ENCODE measurements at regions not wholly inside any gene's neighbourhood (a gene's known extent, or its start where the extent isn't known, plus 50 kb on each side); places are given as distances from the start of the nearest gene placed in this dataset.

DNA sequence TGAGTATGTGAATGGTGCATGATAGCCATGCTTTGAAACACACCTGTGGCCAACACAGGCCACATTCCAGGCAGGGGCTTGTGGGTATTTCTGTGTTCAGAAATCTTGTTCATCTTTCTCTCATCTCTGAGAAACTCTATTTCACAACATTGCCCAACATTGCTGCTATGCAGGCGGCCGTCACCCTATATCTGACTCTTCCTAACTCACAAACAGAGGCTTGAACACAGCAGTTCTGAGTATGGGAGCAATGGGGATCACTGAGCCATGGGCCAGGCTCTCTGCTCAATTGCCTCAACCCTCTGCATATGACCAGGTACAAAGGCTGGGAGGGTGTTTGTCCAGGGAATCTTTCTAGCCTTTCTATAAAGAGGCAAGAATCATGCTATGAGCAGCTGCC is 259.9 kb downstream of the BUD13 start:
- Histone ChIP-seq H3K27me3 (ENCODE audit: control insufficient read depth in 5 of 5, insufficient read depth in 4 of 5, low read length in 5 of 5) (peaks cover 13 to 27% (median 14%) of the 10 kb centered on the region in 5 donors), H3K4me1 (ENCODE audit: control insufficient read depth in 5 of 5, insufficient read depth in 5 of 5, low read length in 5 of 5) (peaks cover 0 to 8% (median 0%) of the 10 kb centered on the region in 5 donors), H3K36me3 (ENCODE audit: control insufficient read depth in 5 of 5, insufficient read depth in 5 of 5, low read length in 5 of 5) (no peaks in the 10 kb centered on the region), H3K27ac (ENCODE audit: low read depth, low read length) (no peak overlapping the region), H3K9me3 (ENCODE audit: control insufficient read depth in 5 of 5, low read length in 5 of 5) (no peaks in the 10 kb centered on the region), H3K4me3 (ENCODE audit: low read depth in 1 of 5, low read length in 5 of 5) (no peak overlapping the region), H3K9ac (ENCODE audit: low read length in 5 of 5) (no peak overlapping the region)

DNA sequence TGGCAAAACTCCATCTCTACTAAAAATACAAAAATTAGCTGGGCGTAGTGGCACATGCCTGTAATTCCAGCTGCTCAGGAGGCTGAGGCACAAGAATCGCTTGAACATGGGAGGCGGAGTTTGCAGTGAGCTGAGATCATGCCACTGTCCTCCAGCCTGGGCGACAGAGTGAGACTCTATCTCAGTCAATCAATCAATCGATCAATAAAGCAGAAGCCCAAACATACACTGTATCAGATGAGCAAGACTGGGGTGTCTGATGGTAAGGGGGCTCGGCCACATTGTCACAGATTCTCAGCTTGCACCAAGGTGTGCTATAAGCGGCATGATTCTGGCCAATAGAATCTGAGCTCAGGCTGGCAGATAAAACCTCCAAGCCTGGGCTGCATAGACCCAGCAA is 261.1 kb downstream of the BUD13 start:
- Histone ChIP-seq H3K9me3 (ENCODE audit: control insufficient read depth in 5 of 5, low read length in 5 of 5) (no peaks in the 10 kb centered on the region), H3K27me3 (ENCODE audit: control insufficient read depth in 5 of 5, insufficient read depth in 4 of 5, low read length in 5 of 5) (peaks cover 11 to 31% (median 20%) of the 10 kb centered on the region in 5 donors), H3K4me1 (ENCODE audit: control insufficient read depth in 5 of 5, insufficient read depth in 5 of 5, low read length in 5 of 5) (peaks cover 0 to 8% (median 0%) of the 10 kb centered on the region in 5 donors), H3K27ac (ENCODE audit: low read depth, low read length) (no peak overlapping the region), H3K9ac (ENCODE audit: low read length in 5 of 5) (no peak overlapping the region), H3K36me3 (ENCODE audit: control insufficient read depth in 5 of 5, insufficient read depth in 5 of 5, low read length in 5 of 5) (no peaks in the 10 kb centered on the region), H3K4me3 (ENCODE audit: low read depth in 1 of 5, low read length in 5 of 5) (no peak overlapping the region)

DNA sequence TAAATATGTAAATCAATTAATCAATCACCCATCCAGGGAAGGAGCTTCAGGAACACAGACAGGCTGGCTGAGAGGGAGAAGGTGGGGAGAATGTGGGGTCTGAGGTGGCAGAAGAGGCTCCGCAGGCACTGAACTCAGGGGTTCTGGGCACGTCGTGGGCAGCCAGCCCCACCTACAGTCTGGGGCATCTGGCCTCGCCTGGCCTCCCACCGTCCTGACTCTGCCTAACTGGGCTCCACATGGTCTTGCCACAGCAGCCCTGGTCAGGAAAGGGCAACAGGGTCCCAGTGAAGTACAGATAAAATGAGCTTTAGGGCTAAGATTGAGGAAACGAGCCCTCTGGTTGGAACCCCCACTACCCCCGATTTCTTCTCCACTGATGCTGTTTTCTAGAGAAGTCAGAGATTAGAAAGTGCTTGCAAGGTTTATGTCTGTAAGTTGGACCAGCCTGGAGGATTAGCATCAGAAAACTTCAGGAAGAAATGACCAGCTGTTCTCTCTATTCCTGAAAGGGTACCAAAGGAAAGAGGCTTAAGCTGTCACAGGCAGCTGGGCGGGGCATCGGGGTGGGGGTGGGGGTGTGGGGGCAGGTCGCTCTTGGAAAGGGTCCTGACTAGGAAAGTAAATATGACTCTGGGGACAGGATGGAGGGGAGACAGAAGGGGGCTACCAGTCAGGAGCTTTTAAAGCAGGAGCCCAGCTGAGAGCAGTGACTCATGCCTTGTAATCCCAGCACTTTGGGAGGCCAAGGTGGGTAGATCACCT is 261.7 kb downstream of the BUD13 start:
- H3K27ac ChIP-seq (ENCODE audit: low read depth, low read length): no peak overlapping the region
- H3K27me3 ChIP-seq (ENCODE audit: control insufficient read depth in 5 of 5, insufficient read depth in 4 of 5, low read length in 5 of 5): peaks cover 17 to 31% (median 24%) of the 10 kb centered on the region in 5 donors
- no peaks in the 10 kb centered on the region for H3K9me3 ChIP-seq (ENCODE audit: control insufficient read depth in 5 of 5, low read length in 5 of 5)
- H3K9ac ChIP-seq (ENCODE audit: low read length in 5 of 5): no peak overlapping the region
- peaks cover 0 to 8% (median 0%) of the 10 kb centered on the region in 5 donors for H3K4me1 ChIP-seq (ENCODE audit: control insufficient read depth in 5 of 5, insufficient read depth in 5 of 5, low read length in 5 of 5)
- H3K36me3 ChIP-seq (ENCODE audit: control insufficient read depth in 5 of 5, insufficient read depth in 5 of 5, low read length in 5 of 5): no peaks in the 10 kb centered on the region
- no peak overlapping the region for H3K4me3 ChIP-seq (ENCODE audit: low read depth in 1 of 5, low read length in 5 of 5)

DNA sequence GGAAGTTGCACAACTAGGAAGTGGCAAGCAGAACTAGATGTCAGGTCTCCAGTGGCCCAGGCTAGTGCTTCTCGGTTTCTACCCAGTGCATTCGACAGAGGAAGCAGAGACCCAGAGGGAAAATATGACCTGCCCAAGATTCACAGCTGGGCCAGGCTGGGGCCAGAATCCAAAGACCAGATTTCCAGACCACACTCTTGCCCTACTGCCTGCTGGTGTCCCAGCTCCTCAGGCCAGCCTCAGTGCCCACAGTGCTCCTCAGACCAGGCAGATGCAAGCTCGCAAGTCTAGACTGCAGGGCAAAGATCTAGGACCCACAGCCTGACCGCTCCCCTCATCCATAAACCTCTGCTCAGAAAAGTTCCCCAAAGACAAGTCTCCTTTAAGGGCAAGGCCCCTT is 262.6 kb downstream of the BUD13 start:
- Histone ChIP-seq H3K4me3 (ENCODE audit: low read depth in 1 of 5, low read length in 5 of 5) (no peak overlapping the region), H3K27me3 (ENCODE audit: control insufficient read depth in 5 of 5, insufficient read depth in 4 of 5, low read length in 5 of 5) (peaks cover 18 to 32% (median 24%) of the 10 kb centered on the region in 5 donors), H3K9ac (ENCODE audit: low read length in 5 of 5) (no peak overlapping the region), H3K9me3 (ENCODE audit: control insufficient read depth in 5 of 5, low read length in 5 of 5) (no peaks in the 10 kb centered on the region), H3K4me1 (ENCODE audit: control insufficient read depth in 5 of 5, insufficient read depth in 5 of 5, low read length in 5 of 5) (peaks cover 0 to 8% (median 0%) of the 10 kb centered on the region in 5 donors), H3K36me3 (ENCODE audit: control insufficient read depth in 5 of 5, insufficient read depth in 5 of 5, low read length in 5 of 5) (no peaks in the 10 kb centered on the region), H3K27ac (ENCODE audit: low read depth, low read length) (no peak overlapping the region)

DNA sequence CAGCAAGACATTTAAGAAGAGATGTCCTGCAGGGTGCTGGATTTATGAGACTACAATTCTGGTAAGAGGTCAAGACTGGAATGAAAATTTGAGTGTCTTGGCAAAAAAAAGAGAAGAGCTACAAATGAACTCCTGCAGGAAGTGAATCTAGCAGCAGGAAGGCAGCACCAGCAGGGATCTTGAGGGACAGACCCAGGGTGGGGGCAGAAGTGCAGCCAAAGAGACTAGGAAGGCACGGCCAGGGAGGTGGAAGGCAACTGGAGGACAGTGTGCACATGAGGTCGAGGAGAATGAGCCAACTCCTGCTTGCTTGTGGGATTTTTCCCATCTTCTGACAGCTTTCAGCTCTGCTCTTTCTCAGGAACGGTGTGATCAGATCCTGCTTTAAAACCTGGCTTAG is 263.2 kb downstream of the BUD13 start:
- no peak overlapping the region for H3K27ac ChIP-seq (ENCODE audit: low read depth, low read length)
- peaks cover 0 to 8% (median 0%) of the 10 kb centered on the region in 5 donors for H3K4me1 ChIP-seq (ENCODE audit: control insufficient read depth in 5 of 5, insufficient read depth in 5 of 5, low read length in 5 of 5)
- H3K36me3 ChIP-seq (ENCODE audit: control insufficient read depth in 5 of 5, insufficient read depth in 5 of 5, low read length in 5 of 5): no peaks in the 10 kb centered on the region

DNA sequence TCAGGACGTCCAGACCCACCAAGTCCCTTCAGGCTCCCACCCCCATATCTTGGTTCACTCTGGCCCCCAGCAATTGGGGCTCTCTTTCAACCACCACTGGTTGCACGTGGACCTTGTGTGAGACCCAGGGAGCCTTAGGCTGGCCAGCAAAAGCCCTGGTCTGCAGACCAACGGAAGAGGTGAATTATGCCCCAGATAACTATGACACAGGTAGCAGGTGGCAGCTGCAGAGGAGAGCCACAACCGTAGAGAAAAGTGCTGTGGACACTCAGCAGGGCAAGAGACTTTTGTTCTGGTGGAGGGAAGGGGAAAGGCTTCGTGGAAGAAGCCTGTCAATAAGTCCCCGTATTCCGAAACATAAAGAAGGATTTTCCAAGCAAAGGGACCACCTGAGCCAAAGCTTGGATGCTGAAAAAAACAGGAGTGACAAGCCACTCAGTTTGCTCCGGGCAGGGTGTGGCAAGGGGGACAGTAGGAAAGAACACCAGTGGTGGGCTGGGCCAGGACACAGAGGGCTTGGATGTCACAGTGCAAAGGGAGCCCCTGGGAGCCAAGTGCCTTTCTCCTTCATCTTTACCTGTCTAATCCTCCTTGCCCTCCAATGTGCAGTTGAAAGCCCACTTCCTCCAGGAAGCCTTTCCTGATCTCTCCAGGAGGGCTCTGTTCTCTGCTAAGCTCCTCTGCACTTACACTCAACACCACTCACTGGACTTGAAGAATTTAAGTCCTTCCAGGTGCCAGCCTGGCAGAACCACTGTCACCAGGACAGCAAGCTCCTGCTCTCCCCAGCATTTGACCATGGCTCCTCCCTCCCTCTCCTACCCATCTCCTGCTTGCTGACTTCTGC is 264.7 kb downstream of the BUD13 start:
- no peak overlapping the region for H3K9ac ChIP-seq (ENCODE audit: low read length in 5 of 5)
- H3K4me3 ChIP-seq (ENCODE audit: low read depth in 1 of 5, low read length in 5 of 5): no peak overlapping the region
- peaks cover 11 to 25% (median 21%) of the 10 kb centered on the region in 5 donors for H3K27me3 ChIP-seq (ENCODE audit: control insufficient read depth in 5 of 5, insufficient read depth in 4 of 5, low read length in 5 of 5)
- H3K27ac ChIP-seq (ENCODE audit: low read depth, low read length): no peak overlapping the region
- peaks cover 0 to 8% (median 0%) of the 10 kb centered on the region in 5 donors for H3K4me1 ChIP-seq (ENCODE audit: control insufficient read depth in 5 of 5, insufficient read depth in 5 of 5, low read length in 5 of 5)
- no peaks in the 10 kb centered on the region for H3K9me3 ChIP-seq (ENCODE audit: control insufficient read depth in 5 of 5, low read length in 5 of 5)
- H3K36me3 ChIP-seq (ENCODE audit: control insufficient read depth in 5 of 5, insufficient read depth in 5 of 5, low read length in 5 of 5): no peaks in the 10 kb centered on the region

More for the DNA sequence above, 263.2 kb downstream of the BUD13 start:
- no peak overlapping the region for H3K9ac ChIP-seq (ENCODE audit: low read length in 5 of 5)
- H3K27me3 ChIP-seq (ENCODE audit: control insufficient read depth in 5 of 5, insufficient read depth in 4 of 5, low read length in 5 of 5): peaks cover 18 to 32% (median 24%) of the 10 kb centered on the region in 5 donors
- no peaks in the 10 kb centered on the region for H3K9me3 ChIP-seq (ENCODE audit: control insufficient read depth in 5 of 5, low read length in 5 of 5)
- H3K4me3 ChIP-seq (ENCODE audit: low read depth in 1 of 5, low read length in 5 of 5): no peak overlapping the region

DNA sequence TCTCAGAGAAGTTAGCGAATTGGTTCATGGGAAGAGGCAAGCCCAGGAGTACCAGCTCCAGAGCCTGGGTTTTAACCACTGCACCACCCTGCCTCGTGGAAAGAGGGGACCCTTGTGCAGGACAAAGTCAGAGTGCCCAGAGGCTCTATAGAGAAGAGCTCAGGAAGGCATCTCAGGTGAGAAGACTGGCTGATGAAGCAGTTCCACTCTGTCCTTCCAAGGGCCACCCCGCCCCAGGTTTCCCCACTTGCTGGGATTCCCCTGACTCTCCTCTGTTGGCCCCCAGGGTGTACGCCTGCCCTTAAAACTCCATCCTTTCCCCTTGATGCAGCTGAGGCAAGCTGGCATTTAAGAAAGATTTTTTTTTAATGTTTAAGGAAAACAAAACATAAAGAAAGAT is 265.8 kb downstream of the BUD13 start:
- H3K9ac ChIP-seq (ENCODE audit: low read length in 5 of 5): no peak overlapping the region
- H3K36me3 ChIP-seq (ENCODE audit: control insufficient read depth in 5 of 5, insufficient read depth in 5 of 5, low read length in 5 of 5): no peaks in the 10 kb centered on the region
- H3K9me3 ChIP-seq (ENCODE audit: control insufficient read depth in 5 of 5, low read length in 5 of 5): no peaks in the 10 kb centered on the region
- H3K4me1 ChIP-seq (ENCODE audit: control insufficient read depth in 5 of 5, insufficient read depth in 5 of 5, low read length in 5 of 5): peaks cover 0 to 8% (median 0%) of the 10 kb centered on the region in 5 donors
- no peak overlapping the region for H3K27ac ChIP-seq (ENCODE audit: low read depth, low read length)
- peaks cover 5 to 25% (median 17%) of the 10 kb centered on the region in 5 donors for H3K27me3 ChIP-seq (ENCODE audit: control insufficient read depth in 5 of 5, insufficient read depth in 4 of 5, low read length in 5 of 5)
- no peak overlapping the region for H3K4me3 ChIP-seq (ENCODE audit: low read depth in 1 of 5, low read length in 5 of 5)

DNA sequence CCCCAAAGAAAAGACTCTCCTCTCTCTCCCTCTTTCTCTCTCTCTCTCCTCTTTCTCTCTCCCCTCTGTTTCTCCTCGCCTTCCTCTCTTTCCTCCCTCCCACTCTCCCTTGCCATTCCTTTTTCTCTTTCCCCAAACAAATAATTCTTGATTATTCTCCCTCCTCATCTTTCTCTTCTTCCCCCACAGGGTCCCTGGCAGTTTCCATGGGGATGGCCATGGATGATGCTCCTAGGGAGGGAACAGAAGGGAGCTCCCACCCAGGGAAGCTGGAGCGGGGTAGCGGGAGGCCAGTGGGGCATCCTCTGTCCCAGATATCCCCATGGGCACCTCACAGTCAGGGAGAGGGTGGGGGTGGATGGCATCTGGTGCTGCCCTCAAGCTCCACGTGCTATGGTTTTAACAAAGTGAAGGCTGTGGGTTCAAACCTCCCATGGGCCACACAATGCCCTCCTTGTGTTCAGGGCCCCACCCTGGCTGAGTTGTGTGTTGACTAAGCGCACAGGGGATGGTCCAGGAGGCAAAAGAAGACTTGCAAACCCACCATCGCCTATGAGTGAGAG is 266.4 kb downstream of the BUD13 start:
- Histone ChIP-seq H3K27ac (ENCODE audit: low read depth, low read length) (no peak overlapping the region), H3K36me3 (ENCODE audit: control insufficient read depth in 5 of 5, insufficient read depth in 5 of 5, low read length in 5 of 5) (no peaks in the 10 kb centered on the region), H3K9me3 (ENCODE audit: control insufficient read depth in 5 of 5, low read length in 5 of 5) (no peaks in the 10 kb centered on the region), H3K9ac (ENCODE audit: low read length in 5 of 5) (no peak overlapping the region), H3K4me1 (ENCODE audit: control insufficient read depth in 5 of 5, insufficient read depth in 5 of 5, low read length in 5 of 5) (peaks cover 0 to 8% (median 0%) of the 10 kb centered on the region in 5 donors), H3K4me3 (ENCODE audit: low read depth in 1 of 5, low read length in 5 of 5) (no peak overlapping the region), H3K27me3 (ENCODE audit: control insufficient read depth in 5 of 5, insufficient read depth in 4 of 5, low read length in 5 of 5) (peaks cover 5 to 30% (median 20%) of the 10 kb centered on the region in 5 donors)

DNA sequence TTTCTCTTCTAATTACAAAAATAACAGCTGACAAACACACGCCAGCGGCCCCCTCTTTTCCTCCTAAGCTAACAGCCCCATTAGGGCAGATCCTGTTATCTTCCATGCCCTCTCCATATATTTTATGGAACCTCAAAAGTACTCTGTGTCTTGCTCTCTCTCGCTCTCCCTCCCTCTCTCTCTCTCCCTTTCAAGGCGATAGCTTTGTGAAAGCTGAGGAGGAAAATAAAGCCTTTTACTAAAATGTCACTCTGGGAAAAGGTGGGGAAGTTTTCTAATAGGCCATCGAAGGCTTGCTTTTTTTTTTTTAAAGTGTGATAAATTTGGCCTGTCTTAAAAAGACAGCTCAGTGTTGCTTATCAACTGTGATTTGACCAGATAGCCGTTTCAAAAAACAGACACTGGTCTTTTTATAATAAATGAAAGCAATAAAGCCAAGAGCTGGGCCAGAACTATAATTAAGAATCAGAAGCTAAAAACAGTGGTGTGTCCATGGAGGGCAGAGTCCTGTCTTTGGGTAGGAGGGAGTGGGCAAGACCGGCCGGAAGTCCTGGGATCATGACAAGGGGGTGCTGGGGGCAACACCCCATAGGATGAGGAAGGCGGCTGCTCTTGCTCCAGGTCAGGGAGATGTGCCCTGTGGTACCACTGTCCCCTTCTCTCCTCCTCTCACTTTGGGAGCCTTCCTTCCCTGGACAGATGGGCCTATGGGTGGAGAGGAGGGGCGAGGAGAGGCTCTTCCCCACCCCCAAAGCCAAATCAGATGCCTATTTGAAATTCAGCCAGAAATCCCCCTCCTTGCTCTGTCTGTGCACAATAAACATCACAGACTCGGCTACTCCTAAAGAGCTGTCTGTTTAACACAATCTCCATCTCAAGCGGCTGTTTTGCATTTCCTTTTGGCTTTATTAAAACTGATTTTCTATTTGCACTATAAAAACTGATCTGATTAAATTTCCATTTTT is 267.2 kb downstream of the BUD13 start:
- no peaks in the 10 kb centered on the region for H3K9me3 ChIP-seq (ENCODE audit: control insufficient read depth in 5 of 5, low read length in 5 of 5)
- no peak overlapping the region for H3K4me3 ChIP-seq (ENCODE audit: low read depth in 1 of 5, low read length in 5 of 5)
- H3K4me1 ChIP-seq (ENCODE audit: control insufficient read depth in 5 of 5, insufficient read depth in 5 of 5, low read length in 5 of 5): peaks cover 0 to 8% (median 0%) of the 10 kb centered on the region in 5 donors
- H3K27ac ChIP-seq (ENCODE audit: low read depth, low read length): no peak overlapping the region
- H3K27me3 ChIP-seq (ENCODE audit: control insufficient read depth in 5 of 5, insufficient read depth in 4 of 5, low read length in 5 of 5): peaks cover 9 to 33% (median 22%) of the 10 kb centered on the region in 5 donors
- H3K36me3 ChIP-seq (ENCODE audit: control insufficient read depth in 5 of 5, insufficient read depth in 5 of 5, low read length in 5 of 5): no peaks in the 10 kb centered on the region
- H3K9ac ChIP-seq (ENCODE audit: low read length in 5 of 5): no peak overlapping the region
